SK-N-SH treated with all-trans-retinoic acid at 6 μM for 48 hours (cell line): ENCODE measurements at regions not wholly inside any gene's neighbourhood (a gene's known extent, or its start where the extent isn't known, plus 50 kb on each side); places are given as distances from the start of the nearest gene placed in this dataset.

ENCODE experiments used
- ATAC-seq: fragments of 200-7000 bp; cut with Tn5 transposase; 3 replicates; pipeline ENCODE4 v1.9.1; 2020; ENCODE audit warnings: mild to moderate bottlenecking, moderate library complexity
- ARNTL ChIP-seq: fragments of 450-650 bp; formaldehyde crosslinking; IDR thresholded peaks from 2 replicates; pipeline ENCODE4 v1.5.0; 2020; ENCODE audit warnings: low read depth, mild to moderate bottlenecking, moderate library complexity, borderline replicate concordance
- BACH2 ChIP-seq: fragments of 250-450 bp; sonication (Bioruptor Pico); IDR thresholded peaks from 2 replicates; pipeline ENCODE4 v1.9.0; 2021; ENCODE audit warnings: mild to moderate bottlenecking, borderline replicate concordance
- CSDC2 ChIP-seq: fragments of 250-450 bp; sonication (Bioruptor Pico); IDR thresholded peaks from 2 replicates; pipeline ENCODE4 v1.5.0; 2020; ENCODE audit warnings: mild to moderate bottlenecking, moderate library complexity
- ESRRG ChIP-seq: fragments of 250-450 bp; sonication (Bioruptor Pico); IDR thresholded peaks from 2 replicates; pipeline ENCODE4 v1.6.1; 2021; ENCODE audit warnings: mild to moderate bottlenecking
- GLIS3 ChIP-seq: fragments of 250-450 bp; sonication (Bioruptor Pico); IDR thresholded peaks from 2 replicates; pipeline ENCODE4 v1.5.0; 2020; ENCODE audit warnings: mild to moderate bottlenecking, moderate library complexity
- ISL1 ChIP-seq: fragments of 250-450 bp; sonication (Bioruptor Pico); IDR thresholded peaks from 2 replicates; pipeline ENCODE4 v2.1.2; 2022; ENCODE audit warnings: mild to moderate bottlenecking, moderate library complexity
- PPARA ChIP-seq: fragments of 250-450 bp; sonication (Bioruptor Pico); IDR thresholded peaks from 2 replicates; pipeline ENCODE4 v1.5.0; 2020; ENCODE audit warnings: mild to moderate bottlenecking, borderline replicate concordance
- RARB ChIP-seq: fragments of 250-450 bp; sonication (Bioruptor Pico); IDR thresholded peaks from 2 replicates; pipeline ENCODE4 v1.8.0; 2021; ENCODE audit warnings: mild to moderate bottlenecking, moderate library complexity
- SNAI2 ChIP-seq: fragments of 250-450 bp; sonication (Bioruptor Pico); IDR thresholded peaks from 2 replicates; pipeline ENCODE4 v1.5.0; 2020; ENCODE audit warnings: mild to moderate bottlenecking, moderate library complexity
- TCF4 ChIP-seq: fragments of 250-450 bp; sonication (Bioruptor Pico); IDR thresholded peaks from 2 replicates; pipeline ENCODE4 v1.8.0; 2021; ENCODE audit warnings: mild to moderate bottlenecking, moderate library complexity, borderline replicate concordance
- TOX ChIP-seq: fragments of 250-450 bp; sonication (Bioruptor Pico); IDR thresholded peaks from 2 replicates; pipeline ENCODE4 v1.8.0; 2021; ENCODE audit warnings: mild to moderate bottlenecking, moderate library complexity, borderline replicate concordance
- ZC3H10 ChIP-seq: fragments of 250-450 bp; sonication (Bioruptor Pico); IDR thresholded peaks from 2 replicates; pipeline ENCODE4 v1.5.1; 2021; ENCODE audit warnings: mild to moderate bottlenecking, moderate library complexity
- ZFP3 ChIP-seq: fragments of 250-450 bp; sonication (Bioruptor Pico); IDR thresholded peaks from 2 replicates; pipeline ENCODE4 v1.5.0; 2020; ENCODE audit warnings: mild to moderate bottlenecking, moderate library complexity
- ZFP30 ChIP-seq: fragments of 450-650 bp; formaldehyde crosslinking; IDR thresholded peaks from 2 replicates; pipeline ENCODE4 v1.5.0; 2022; ENCODE audit warnings: mild to moderate bottlenecking, moderate library complexity
- ZNF565 ChIP-seq: fragments of 450-650 bp; formaldehyde crosslinking; conservative IDR thresholded peaks from 2 replicates; pipeline ENCODE4 v1.5.0; 2020; ENCODE audit warnings: low read depth, mild to moderate bottlenecking, moderate library complexity
- ZNF70 ChIP-seq: fragments of 450-650 bp; formaldehyde crosslinking; IDR thresholded peaks from 2 replicates; pipeline ENCODE4 v1.5.0; 2020; ENCODE audit warnings: mild to moderate bottlenecking, moderate library complexity
- ZNF8 ChIP-seq: fragments of 450-650 bp; formaldehyde crosslinking; IDR thresholded peaks from 2 replicates; pipeline ENCODE4 v1.5.0; 2020; ENCODE audit warnings: mild to moderate bottlenecking, moderate library complexity
- TF ChIP-seq, protein P1 (sequence below): fragments of 250-450 bp; sonication (Bioruptor Pico); IDR thresholded peaks from 2 replicates; pipeline ENCODE4 v1.5.0; 2020; ENCODE audit warnings: mild to moderate bottlenecking, moderate library complexity
- TF ChIP-seq, protein P2 (sequence below): fragments of 250-450 bp; sonication (Bioruptor Pico); IDR thresholded peaks from 2 replicates; pipeline ENCODE4 v1.5.1; 2020; ENCODE audit warnings: low read depth, mild to moderate bottlenecking, moderate library complexity
- TF ChIP-seq, protein P3 (sequence below): fragments of 250-450 bp; sonication (Bioruptor Pico); IDR thresholded peaks from 2 replicates; pipeline ENCODE4 v1.8.0; 2020; ENCODE audit warnings: mild to moderate bottlenecking, moderate library complexity, borderline replicate concordance
- TF ChIP-seq, protein P4 (sequence below): fragments of 250-450 bp; sonication (Bioruptor Pico); IDR thresholded peaks from 2 replicates; pipeline ENCODE4 v1.5.1; 2021; ENCODE audit warnings: mild to moderate bottlenecking, moderate library complexity

DNA sequence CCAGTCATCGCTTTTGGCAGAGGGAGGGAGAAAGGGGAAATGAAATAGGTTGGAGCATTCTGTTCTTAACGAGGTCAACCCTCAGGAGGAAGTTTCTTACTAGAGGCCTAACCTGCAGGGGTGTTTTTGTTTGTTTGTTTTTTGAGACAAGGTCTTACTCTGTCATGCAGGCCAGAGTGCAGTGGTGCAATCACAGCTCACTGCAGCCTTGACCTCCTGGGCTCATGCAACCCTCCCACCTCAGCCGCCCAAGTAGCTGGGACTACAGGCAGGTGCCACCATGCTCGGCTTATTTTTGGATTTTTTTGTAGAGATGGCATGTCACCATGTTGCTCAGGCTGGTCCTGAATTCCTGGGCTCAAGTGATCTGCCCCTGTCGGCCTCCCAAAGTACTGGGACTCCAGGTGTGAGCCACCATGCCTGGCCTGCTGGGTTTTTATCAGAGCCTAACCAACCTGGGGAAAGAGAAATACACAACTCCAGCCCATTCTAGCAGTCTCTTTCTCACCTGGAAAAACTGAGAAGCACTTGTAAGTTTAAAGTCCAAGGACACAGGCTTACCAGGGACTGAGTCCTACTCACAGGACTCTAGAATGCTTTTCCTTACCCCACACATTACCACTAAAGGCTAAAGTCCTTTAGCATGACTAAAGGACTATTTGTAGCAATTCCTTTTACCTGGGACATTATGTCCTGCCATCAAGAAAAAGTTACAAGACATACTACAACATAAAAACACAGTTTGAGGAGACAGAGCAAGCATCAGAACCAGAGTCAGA, 101.0 kb upstream of the EGFR start:
- TF ChIP-seq, protein P1, sequence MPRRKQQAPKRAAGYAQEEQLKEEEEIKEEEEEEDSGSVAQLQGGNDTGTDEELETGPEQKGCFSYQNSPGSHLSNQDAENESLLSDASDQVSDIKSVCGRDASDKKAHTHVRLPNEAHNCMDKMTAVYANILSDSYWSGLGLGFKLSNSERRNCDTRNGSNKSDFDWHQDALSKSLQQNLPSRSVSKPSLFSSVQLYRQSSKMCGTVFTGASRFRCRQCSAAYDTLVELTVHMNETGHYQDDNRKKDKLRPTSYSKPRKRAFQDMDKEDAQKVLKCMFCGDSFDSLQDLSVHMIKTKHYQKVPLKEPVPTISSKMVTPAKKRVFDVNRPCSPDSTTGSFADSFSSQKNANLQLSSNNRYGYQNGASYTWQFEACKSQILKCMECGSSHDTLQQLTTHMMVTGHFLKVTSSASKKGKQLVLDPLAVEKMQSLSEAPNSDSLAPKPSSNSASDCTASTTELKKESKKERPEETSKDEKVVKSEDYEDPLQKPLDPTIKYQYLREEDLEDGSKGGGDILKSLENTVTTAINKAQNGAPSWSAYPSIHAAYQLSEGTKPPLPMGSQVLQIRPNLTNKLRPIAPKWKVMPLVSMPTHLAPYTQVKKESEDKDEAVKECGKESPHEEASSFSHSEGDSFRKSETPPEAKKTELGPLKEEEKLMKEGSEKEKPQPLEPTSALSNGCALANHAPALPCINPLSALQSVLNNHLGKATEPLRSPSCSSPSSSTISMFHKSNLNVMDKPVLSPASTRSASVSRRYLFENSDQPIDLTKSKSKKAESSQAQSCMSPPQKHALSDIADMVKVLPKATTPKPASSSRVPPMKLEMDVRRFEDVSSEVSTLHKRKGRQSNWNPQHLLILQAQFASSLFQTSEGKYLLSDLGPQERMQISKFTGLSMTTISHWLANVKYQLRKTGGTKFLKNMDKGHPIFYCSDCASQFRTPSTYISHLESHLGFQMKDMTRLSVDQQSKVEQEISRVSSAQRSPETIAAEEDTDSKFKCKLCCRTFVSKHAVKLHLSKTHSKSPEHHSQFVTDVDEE, result no peak
- TF ChIP-seq TOX (no peak), GLIS3 (CRISPR knock-in tag) (no peak), CSDC2 (CRISPR knock-in tag) (no peak), ZNF565 (CRISPR knock-in tag) (no peak), BACH2 (CRISPR knock-in tag) (no peak), ZNF70 (no peak), ZC3H10 (CRISPR knock-in tag) (no peak), ZNF8 (CRISPR knock-in tag) (no peak), RARB (CRISPR knock-in tag) (no peak), TCF4 (CRISPR knock-in tag) (no peak), ZFP3 (CRISPR knock-in tag) (no peak), ESRRG (CRISPR knock-in tag) (no peak), PPARA (CRISPR knock-in tag) (no peak), ARNTL (CRISPR knock-in tag) (no peak), ISL1 (CRISPR knock-in tag) (no peak)
- TF ChIP-seq, protein P2, sequence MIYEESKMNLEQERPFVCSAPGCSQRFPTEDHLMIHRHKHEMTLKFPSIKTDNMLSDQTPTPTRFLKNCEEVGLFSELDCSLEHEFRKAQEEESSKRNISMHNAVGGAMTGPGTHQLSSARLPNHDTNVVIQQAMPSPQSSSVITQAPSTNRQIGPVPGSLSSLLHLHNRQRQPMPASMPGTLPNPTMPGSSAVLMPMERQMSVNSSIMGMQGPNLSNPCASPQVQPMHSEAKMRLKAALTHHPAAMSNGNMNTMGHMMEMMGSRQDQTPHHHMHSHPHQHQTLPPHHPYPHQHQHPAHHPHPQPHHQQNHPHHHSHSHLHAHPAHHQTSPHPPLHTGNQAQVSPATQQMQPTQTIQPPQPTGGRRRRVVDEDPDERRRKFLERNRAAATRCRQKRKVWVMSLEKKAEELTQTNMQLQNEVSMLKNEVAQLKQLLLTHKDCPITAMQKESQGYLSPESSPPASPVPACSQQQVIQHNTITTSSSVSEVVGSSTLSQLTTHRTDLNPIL, result no peak

DNA sequence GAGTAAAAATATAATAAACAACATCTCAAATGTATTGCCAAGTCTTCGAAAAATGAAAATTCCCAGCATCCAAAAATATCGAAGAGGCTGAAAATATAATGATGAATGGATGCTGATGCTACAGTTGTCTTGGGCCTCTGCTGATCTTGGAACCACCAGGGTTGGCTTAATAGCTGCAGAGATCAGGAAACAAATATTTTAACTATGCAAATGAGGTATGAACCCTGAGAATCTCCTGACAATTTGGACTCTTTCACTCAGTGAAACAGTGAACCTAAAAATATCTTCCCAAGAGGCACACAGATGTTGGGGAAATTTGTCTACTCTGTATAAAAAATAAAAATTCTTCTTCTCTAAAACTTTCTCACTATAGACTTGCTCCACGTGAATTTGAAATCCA, 97.7 kb upstream of the EGFR start:
- TF ChIP-seq ZNF8 (CRISPR knock-in tag), result no peak
- TF ChIP-seq RARB (CRISPR knock-in tag), result no peak
- TF ChIP-seq BACH2 (CRISPR knock-in tag), result no peak
- TF ChIP-seq, protein P3, sequence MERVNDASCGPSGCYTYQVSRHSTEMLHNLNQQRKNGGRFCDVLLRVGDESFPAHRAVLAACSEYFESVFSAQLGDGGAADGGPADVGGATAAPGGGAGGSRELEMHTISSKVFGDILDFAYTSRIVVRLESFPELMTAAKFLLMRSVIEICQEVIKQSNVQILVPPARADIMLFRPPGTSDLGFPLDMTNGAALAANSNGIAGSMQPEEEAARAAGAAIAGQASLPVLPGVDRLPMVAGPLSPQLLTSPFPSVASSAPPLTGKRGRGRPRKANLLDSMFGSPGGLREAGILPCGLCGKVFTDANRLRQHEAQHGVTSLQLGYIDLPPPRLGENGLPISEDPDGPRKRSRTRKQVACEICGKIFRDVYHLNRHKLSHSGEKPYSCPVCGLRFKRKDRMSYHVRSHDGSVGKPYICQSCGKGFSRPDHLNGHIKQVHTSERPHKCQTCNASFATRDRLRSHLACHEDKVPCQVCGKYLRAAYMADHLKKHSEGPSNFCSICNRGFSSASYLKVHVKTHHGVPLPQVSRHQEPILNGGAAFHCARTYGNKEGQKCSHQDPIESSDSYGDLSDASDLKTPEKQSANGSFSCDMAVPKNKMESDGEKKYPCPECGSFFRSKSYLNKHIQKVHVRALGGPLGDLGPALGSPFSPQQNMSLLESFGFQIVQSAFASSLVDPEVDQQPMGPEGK, result no peak
- TF ChIP-seq ZFP30 (CRISPR knock-in tag), result no peak
- no peak for TF ChIP-seq ZNF565 (CRISPR knock-in tag)
- TF ChIP-seq ARNTL (CRISPR knock-in tag), result no peak
- TF ChIP-seq, protein P4, sequence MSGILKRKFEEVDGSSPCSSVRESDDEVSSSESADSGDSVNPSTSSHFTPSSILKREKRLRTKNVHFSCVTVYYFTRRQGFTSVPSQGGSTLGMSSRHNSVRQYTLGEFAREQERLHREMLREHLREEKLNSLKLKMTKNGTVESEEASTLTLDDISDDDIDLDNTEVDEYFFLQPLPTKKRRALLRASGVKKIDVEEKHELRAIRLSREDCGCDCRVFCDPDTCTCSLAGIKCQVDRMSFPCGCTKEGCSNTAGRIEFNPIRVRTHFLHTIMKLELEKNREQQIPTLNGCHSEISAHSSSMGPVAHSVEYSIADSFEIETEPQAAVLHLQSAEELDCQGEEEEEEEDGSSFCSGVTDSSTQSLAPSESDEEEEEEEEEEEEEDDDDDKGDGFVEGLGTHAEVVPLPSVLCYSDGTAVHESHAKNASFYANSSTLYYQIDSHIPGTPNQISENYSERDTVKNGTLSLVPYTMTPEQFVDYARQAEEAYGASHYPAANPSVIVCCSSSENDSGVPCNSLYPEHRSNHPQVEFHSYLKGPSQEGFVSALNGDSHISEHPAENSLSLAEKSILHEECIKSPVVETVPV (CRISPR knock-in tag), result no peak
- TF ChIP-seq GLIS3 (CRISPR knock-in tag), result no peak
- TF ChIP-seq ZNF70, result no peak
- no peak for TF ChIP-seq SNAI2 (CRISPR knock-in tag)
- TF ChIP-seq, protein P1, result no peak
- TF ChIP-seq CSDC2 (CRISPR knock-in tag), result no peak
- TF ChIP-seq ZFP3 (CRISPR knock-in tag), result no peak
- no peak for TF ChIP-seq ZC3H10 (CRISPR knock-in tag)
- TF ChIP-seq, protein P2, result no peak
- no peak for TF ChIP-seq TCF4 (CRISPR knock-in tag)
- ATAC-seq, result peak; percentile 70

More for the DNA sequence above, 101.0 kb upstream of the EGFR start:
- no peak for ATAC-seq
